NCI-H82 treated with DMSO at 0.1 percent for 48 hours (cell line): ENCODE measurements at regions not wholly inside any gene's neighbourhood (a gene's known extent, or its start where the extent isn't known, plus 50 kb on each side); places are given as distances from the start of the nearest gene placed in this dataset.

Experiments used
- DNase-seq: peaks from one replicate; lab custom pipeline; 2025; ENCODE audit not compliant: unreplicated experiment; lab: John Stamatoyannopoulos, UW

DNA sequence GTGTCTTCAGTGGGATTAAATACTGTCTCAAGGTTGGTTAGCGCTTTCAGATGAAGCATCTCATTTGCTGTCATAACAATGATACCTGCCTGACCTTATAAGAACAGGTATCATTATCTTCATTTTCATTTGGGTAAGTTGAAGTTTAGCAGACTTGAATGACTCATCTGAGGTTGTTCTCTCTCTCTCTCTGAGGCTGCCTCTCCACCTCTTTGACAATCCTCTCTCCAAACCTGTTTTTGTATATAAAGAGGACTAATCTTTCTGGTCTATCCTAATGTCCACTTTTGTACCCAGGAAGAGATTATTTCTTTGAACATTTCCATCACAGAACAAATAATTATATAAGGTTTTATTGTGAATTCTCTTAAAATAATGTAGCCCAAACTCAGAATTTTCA is 291.4 kb downstream of the KLF6 start:
- DNase-seq = no peak

DNA sequence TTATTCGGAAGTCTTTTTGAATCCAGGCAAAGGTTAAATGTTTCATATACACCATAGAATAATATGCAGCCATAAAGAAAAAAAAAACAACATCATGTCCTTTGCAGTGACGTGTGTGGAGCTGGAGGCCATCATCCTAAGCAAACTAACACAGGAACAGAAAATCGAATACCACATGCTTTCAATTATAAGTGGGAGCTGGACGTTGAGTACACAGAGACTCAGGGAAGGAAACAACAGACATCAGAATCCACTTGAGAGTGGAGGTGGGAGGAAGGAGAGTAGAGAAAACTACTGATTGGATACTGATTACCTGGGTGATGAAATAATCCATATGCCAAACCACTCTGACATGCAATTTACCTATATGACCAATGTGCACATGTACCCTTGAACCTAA is 293.4 kb downstream of the KLF6 start:
- DNase-seq = no peak

DNA sequence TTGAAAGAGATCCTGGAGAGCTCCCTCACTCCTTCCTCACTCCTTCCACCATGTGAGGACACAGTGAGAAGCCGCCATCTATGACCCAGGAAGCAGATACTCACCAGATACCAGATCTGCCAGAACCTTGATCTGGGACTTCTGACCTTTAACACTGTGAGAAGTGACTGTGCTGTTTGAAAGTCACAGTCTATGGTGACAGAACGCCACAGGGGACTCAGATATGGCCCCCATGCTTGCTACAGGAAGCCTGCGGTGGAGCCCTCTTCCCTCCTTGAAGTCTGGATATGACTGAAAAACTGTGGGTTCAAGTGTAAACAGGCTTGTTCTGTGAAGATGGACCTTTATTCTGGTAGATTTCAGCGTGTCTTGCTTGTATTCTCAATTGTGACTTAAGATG is 297.8 kb downstream of the KLF6 start:
- DNase-seq = no peak

DNA sequence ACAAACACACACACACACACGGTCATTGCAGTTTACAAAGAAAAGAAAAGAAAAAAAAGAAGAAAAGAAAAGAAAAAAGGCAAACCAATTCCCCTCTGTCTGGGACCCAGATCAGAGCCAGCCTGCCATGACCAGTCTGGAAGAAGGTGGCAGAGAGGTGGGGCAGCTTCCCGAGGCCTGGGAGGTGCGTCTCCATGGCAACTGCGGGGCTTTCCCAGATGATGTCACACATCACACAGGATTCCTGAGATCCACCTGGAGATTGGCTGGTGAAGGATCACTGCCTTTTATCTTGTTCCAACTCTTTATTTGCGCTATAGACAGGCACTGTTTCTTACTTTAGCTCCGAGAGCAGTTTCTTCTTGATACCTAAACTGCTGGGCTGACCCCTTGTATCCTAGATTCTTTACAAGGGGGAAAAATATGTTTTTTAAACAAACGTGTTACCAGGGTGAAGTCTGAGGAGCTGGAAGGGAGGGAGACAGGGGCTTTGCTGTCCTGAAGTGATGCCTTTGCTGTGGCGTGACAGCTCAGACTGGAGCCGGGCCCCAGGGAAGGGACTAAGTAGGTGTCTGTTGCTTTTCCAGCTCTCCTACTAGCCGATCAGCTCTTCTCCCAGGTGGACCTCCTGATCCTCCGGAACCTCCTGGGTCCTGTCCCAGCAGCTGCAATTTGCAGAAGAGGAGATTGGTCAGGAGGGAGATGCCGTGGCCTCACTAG is 298.5 kb downstream of the KLF6 start:
- no peak for DNase-seq

DNA sequence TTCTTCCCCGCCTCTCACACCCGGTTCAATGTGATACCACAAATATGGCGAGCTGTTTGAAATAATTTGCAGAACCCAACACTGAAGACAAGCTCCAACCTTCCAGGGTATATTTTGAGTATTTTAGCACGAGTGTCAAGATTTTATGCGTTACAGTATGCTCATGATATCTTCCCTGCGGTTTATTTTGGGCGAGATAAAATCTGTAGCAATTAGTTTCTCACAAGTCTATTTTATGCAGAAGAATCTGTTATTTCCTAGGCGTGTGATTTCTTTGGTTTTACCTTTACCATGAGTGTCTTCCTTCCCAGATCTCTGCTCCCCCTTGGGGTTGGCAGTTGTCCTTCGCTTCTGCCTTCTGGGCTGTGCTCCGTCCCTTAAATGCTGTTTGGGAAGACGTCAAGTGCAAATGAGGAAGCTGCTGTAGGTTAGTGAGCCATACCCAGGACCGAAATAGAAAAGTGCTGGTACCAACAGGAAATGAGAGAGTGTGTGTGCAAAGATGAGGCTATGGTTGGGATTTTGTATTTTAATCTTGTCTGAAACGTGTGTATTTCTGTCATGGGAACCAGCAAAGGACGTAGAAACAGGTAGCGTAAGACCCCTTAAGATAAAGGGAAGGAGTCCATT is 299.8 kb downstream of the KLF6 start:
- no peak for DNase-seq

DNA sequence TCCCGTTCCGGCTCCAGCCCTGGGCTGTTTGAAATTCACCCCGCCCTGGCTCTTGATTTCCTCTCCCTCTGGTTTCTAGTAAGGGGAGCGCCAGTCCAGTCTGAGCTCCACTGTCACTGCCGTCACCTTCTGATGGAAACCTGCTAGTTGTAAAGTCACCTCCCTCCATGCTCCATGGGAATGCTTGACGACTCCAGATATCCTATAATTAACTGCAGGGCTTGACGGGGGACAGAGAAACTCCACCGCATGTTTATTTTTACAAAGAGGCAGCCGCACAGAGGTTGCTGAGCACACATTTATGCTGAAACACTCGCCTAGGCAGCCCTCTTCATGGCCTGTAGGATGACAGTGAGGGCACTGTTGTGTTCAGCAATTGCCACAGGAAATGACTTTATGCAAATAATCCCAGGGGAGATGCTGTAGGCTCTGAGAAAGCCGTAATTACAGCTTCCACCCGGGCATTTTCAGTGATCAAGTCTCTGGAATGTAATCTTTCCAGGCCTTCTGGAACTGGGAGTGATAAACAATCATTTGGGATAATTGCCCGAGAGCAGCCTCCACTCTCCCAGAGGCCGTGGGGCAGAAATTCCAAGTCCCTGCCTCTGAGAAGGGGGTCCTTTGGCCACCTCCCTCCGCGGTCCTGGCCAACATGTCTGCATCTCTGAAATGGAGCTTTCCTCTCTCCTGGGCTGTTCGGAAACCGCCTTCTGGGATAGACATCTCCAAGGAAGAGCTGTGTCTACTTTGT is 300.5 kb downstream of the KLF6 start:
- DNase-seq = no peak

DNA sequence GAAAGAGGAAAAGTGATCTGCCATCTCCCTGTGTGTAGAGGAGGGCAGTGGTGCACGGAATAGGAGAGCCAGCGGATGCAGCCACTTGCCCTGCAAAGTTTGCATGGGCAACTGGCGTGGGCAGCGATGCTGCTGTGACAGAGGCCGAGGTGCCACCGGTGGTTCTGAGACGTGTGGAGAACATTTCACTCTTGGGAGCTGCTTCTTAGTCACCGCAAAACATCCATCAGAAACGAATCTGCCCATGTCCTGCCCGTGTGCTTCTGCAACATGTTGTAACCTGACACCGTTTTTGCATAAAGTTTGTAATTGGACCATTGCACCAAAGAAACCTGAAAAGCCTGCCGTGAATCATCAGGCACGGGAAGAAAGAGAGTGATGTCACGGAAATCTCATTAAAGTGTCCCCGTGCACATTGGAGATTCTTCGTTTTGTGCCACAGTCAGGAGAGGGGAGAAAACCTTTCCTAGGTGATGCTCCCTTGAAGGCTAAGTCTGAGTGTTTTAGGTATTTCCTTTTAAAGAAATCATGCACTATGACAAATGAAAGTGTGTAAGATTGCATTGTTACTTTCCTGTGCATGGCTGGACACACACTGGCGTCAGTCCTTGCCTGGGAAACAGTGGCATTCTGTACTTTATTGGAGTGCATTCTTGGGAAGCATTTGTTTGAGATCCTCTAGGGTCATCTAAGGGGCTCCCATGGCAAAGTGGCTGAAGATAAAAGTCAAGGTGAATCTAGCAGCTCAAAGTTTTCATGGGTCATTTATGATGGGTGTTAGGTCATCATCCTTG is 302.6 kb downstream of the KLF6 start:
- DNase-seq = peak; percentile 2

DNA sequence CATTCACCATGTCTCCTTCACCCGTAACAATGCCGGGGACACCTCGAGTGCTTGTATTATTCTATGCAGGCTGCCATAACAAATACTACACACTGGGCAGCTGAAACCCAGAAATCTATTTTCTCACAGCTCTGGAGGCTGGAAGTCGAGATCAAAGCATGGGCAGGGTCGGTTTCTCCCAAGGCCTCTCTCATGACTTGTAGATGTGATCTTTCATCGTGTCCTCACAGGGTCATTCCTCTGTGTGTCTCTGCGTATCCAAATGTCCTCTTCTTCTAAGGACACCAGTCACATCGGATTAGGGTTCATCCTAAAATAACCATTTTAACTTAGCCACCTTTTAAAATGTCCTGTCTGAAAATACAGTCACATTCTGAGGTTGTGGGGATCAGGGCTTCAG is 303.5 kb downstream of the KLF6 start:
- no peak for DNase-seq

DNA sequence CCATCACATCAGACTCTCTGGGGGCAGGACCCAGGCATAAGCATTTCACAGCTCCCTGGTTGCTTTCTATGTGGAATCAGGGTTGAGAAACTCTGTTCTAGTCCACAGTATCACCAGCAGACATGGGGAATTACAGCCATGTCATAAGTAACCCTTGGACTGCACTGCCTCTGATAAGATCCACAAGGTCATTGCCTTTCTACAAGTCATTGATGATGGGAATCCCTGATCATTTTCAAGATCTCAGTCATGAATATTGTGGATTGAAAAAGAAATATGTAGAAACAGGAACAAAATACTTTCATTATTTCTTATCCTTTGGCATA is 304.1 kb downstream of the KLF6 start:
- no peak for DNase-seq

DNA sequence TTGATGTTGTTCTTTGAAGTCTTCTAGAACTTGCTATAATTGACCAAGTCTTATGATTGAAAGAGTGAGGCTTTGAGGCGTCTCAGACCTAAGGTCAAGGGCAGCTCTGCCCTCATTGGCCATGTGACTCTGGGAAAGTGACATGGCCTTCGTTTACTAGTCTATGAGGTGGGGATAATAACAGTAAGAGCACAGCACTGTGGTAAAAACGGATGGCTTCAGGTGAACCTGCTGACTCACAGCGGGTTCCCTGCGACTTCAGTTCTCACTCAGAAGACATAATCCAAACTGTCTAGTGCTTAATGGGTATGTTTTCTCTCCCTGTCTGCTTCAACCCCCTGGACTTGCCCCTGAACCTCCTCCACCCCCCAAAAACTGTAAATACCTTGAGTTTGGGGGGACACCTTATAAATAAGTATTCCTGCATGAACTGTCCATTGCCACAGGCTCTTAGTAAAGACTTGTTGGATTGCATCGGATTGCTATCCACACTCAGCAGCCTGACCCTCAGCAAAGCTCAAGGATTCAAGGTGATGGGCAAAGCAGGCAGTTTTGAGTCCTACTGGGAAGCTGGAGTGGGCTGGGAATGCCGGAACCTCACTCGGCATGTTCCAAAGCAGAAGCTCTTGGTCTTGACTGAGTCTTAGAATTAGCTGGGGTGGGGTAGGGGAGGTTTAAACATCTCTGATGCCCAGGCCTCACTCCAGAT is 304.6 kb downstream of the KLF6 start:
- DNase-seq = no peak

DNA sequence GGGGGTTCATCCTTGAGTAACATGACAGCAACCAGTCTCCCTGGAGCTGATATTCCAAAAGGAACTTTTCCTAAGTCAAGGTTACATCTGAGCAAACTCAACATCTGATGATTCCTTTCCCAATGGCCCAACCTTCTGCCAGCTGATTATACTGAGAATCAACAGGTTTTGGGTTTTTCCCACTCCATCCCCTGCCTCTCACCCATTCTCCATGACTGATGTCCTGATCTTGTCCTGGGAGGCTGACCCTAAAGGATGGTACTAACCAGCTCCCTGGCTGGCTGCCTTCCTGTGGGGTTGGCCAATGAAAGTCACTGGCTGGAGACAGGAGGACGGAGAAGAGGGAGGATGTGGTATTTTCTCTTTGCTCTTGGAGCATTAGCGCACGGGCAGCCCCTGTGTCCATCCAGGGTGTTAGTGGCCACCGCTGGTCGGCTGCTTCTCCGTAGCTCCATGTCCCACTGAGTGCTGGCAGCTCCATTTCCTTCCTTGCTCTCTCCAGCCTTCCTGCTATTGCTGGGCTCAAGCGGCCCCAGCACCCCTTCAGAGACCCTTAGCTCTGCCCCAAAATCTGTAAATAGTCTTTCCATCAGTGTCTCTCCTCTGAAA is 306.2 kb upstream of the PITRM1 start:
- no peak for DNase-seq

DNA sequence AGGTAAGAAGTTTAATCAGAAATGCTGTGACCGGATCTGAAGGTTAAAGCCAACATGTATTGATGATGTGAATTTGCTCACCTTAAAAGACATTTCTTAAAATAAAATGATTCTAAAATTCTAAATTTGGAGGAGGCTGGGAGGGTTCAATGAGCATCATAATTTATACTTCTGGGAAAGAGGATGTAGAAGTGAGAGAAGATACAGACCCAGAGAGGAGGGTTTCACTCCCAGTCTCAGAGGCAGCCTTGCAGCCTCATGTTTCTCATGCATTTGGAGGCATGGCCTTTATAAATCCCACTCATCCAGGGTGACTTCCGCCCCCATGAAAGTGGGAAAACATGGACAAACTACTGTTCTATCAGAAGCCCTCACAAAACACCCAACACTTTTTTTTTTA is 305.6 kb upstream of the PITRM1 start:
- DNase-seq = no peak

DNA sequence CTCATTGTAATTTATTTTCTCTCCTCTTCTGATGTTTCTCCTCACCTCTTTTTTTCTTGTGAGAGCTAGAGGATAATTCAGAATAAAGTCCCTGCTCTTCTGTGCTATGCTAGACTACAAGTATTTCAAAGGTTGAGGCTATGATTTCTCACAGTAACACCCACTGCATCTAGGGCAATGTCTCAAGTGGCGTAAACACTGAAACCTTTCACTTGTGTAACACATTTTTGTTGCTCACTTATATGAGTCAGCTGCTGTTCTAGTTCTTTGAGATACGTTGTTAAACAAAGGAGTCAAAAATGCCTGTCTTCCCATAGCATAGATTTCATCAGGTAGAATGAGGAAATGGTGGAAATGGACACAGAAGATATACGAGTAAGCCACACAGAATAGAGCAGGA is 305.1 kb upstream of the PITRM1 start:
- no peak for DNase-seq

DNA sequence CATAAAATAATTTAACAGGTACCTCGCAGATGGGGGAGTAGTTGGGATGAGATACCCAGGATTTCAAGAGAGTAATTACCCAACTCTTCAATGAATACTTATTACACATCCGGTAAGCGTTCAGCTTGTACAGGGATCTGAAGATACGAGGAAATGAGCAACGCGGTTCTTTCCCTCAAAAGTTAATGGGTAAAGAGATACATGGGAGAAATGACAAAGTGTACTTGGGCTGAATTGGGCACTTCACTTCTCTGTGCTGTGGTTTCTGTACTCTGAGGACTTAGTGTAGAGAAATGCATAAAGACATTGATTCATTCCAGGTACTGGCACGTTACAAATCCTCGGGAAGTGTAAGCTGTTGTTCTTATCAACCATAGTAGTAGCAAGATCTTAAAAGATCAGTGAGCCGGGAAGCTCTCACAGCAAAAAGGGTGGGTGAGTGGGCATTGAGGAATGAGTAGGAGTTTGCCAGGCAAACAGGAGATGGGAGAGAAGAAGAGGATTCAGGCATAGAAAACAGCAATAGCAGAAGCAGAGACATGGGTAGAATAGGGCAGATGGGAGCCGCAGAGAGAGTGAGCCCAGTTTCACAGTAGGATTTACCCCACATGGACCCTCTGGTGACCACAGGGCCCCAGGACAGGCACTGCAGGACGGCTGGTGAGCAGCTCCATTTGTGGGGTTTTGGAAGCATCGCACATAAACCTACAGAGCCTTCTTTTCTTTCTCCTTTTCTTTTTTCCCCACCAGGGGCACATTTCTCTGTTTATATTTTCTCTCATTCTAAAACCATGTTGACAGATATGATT is 304.3 kb upstream of the PITRM1 start:
- no peak for DNase-seq

DNA sequence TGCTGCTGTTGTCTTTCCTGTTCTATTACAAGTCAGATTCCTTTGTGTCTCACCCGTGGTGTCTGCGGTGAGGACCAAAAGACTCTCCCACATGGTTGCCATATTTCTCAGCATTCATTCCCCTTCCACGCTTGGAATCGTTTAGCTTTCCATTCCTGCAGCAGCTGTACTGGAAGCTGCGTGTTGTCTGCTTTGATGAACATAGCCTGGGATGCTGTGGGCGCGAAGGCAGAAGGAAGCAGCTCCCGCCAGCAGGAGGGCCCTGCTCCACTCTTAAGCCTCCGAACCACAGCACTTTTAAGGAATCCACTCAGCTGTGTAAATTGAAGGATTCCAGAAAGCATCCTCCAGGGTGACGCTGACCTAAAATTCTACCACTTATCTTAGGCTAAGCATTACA is 303.6 kb upstream of the PITRM1 start:
- DNase-seq = no peak

DNA sequence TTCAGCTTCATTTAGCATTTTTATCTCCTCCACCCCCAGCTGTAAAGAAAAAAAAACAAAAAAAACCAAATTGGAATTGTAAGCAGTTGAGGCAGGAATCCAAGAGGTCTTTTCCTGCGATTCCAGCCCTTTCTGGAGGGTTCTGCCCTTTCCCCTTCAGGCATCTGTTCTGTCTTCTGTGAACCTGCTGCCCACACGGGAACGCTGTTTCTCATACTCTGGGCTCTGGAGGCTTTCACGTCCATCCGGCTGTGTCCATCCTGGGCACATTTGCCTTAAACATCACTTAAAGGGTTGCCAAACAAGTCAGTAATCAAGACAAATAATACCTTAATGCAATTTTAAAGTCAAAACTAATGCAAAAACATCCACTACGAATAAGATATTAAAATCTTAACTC is 302.8 kb upstream of the PITRM1 start:
- DNase-seq = no peak

DNA sequence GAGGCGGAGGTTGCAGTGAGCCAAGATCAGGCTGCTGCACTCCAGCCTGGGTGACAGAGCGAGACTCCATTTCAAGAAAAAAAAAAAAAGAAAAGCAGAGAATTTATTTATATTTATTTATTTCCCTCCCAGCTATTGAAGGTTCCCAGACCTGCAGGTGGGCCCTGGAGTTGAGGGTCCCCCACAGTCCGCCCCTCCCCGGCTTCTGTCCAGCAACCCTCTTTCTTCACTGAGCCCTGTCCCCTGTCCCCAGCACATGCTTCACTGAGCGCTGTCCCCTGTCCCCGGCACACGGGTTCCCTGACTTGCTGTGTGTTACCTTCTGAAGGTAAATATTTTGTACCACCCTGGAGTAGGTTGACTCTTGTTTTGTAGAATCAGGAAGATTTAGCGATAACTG is 301.7 kb upstream of the PITRM1 start:
- no peak for DNase-seq

DNA sequence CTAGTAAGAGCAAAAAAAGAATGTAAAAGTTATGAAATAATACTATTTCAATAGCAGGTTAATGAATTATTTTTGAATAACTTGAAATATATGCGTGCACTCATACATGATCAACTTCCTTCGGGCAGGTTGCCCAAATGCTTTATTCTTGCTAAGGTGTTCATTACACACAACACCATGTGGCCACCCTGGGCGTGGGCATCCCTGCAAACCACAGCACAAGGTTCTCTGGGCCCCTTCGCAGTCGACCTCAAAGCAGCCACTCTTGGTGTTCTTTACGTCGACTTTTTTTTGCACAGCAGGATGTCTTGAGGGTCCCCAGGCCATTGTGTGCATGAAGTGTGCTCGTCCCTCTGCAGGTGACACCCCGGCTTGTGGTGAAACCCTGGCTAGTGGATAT is 300.7 kb upstream of the PITRM1 start:
- no peak for DNase-seq

DNA sequence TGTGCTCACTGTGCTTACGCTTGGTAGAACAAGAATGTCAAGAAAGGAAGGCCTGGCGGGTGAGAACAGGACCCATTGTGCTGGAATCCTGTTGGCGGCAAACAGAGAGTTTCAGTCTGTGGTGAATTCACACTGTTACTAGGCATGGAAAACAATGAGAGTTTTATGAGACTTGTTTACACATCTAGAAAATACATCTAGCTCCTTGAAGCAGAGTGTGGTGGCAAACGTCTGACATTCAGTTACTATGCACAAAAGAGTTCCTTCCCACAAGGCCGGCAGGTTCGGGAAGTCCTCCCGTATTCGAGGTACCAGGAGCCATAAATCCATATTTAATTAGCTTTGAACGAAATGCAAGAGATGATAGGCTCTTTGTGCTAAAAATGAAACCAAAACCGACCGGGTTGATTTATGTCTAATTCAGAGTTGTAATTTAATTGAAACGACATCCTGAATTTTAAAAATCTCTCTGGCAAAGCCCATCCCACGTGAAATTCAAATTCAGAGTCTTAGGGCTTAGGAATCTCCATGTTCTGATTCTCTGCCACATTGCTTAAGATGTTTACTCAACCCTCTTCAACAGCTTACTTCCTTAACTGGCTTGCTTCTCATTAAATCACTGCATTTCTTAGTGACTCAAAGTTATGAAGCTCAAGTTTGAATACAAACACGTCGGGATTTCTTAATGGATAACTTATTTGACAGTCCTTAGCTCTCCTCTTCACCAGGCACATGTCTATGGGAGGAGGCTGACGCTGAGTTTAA is 299.9 kb upstream of the PITRM1 start:
- no peak for DNase-seq
